ENCODE measurements at regions not wholly inside any gene's neighbourhood (a gene's known extent, or its start where the extent isn't known, plus 50 kb on each side); places are given as distances from the start of the nearest gene placed in this dataset.

GRCh38 chr3:147733217-147733616 lies 324.1 kb downstream of the ZIC1 start:
- H3K4me3 Mint-ChIP-seq: no peak overlapping the region
- H3K9me3 Mint-ChIP-seq: peaks cover 6% of the 10 kb centered on the region
- H3K27me3 Mint-ChIP-seq: no peaks in the 10 kb centered on the region
- no peaks in the 10 kb centered on the region for H3K4me1 Mint-ChIP-seq (ENCODE audit: low read depth)
- H3K36me3 Mint-ChIP-seq (ENCODE audit: low read depth): no peaks in the 10 kb centered on the region
- DNase-seq: no peak
- H3K27ac Mint-ChIP-seq: no peak overlapping the region

GRCh38 chr3:147735616-147736015 lies 326.5 kb downstream of the ZIC1 start:
- no peaks in the 10 kb centered on the region for H3K27me3 Mint-ChIP-seq
- no peaks in the 10 kb centered on the region for H3K4me1 Mint-ChIP-seq (ENCODE audit: low read depth)
- H3K27ac Mint-ChIP-seq: no peak overlapping the region
- no peaks in the 10 kb centered on the region for H3K36me3 Mint-ChIP-seq (ENCODE audit: low read depth)
- H3K4me3 Mint-ChIP-seq: no peak overlapping the region
- DNase-seq: no peak
- H3K9me3 Mint-ChIP-seq: peaks cover 5% of the 10 kb centered on the region

- Mint-ChIP-seq H3K36me3 (ENCODE audit: low read depth) (no peaks in the 10 kb centered on the region), H3K4me3 (no peak overlapping the region), H3K27me3 (no peaks in the 10 kb centered on the region), H3K4me1 (ENCODE audit: low read depth) (no peaks in the 10 kb centered on the region), H3K9me3 (peaks cover 5% of the 10 kb centered on the region), H3K27ac (no peak overlapping the region)
- no peak for DNase-seq
Observed at GRCh38 chr3:147736226-147736625, 327.1 kb downstream of the ZIC1 start.

GRCh38 chr3:147737376-147737775 lies 328.2 kb downstream of the ZIC1 start:
- no peaks in the 10 kb centered on the region for H3K36me3 Mint-ChIP-seq (ENCODE audit: low read depth)
- H3K9me3 Mint-ChIP-seq: peaks cover 7% of the 10 kb centered on the region
- DNase-seq: no peak
- H3K27me3 Mint-ChIP-seq: no peaks in the 10 kb centered on the region
- no peaks in the 10 kb centered on the region for H3K4me1 Mint-ChIP-seq (ENCODE audit: low read depth)
- no peak overlapping the region for H3K4me3 Mint-ChIP-seq
- H3K27ac Mint-ChIP-seq: no peak overlapping the region

DNA sequence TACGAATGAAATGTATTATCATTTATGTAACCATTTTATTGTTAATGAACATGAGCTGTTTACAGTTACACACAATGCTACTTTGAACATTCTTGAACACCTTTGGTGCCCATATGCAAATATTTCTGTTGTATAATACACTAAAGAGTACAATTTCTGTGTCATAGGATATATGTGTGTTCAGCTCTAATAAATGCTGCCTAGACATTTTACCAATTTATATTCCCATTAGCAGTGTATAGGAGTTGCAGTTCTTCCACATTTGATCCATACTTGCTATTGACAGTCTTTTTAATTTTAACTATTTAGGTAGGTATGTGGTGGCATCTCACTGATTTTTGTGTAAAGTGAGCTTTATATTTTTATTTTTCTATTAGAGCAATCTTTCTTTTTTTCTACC lies 331.8 kb downstream of the ZIC1 start:
- no peak for DNase-seq
- H3K4me3 Mint-ChIP-seq: no peak overlapping the region
- H3K9me3 Mint-ChIP-seq: peaks cover 7% of the 10 kb centered on the region
- H3K27ac Mint-ChIP-seq: no peak overlapping the region
- no peaks in the 10 kb centered on the region for H3K4me1 Mint-ChIP-seq (ENCODE audit: low read depth)
- H3K36me3 Mint-ChIP-seq (ENCODE audit: low read depth): no peaks in the 10 kb centered on the region
- H3K27me3 Mint-ChIP-seq: no peaks in the 10 kb centered on the region

DNA sequence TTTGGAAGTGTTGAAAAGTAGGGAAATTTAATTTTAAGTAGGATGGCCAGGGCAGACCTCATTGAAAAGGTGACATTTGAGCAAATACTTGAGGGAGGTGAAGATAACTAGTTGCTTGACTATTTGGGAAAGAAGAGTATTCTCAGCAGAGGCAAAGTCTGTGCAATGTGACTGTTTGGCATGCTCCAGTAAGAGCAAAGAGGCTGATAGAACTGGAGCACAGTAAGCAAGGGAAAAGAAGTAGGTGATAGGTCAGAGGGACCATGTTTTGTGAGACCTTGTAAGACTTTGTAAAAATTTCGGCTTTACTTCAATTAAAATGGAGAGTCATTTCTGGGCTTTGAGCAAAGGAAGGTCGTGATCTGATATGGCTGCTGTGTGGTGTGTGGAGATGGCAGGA lies 335.8 kb downstream of the ZIC1 start:
- H3K27ac Mint-ChIP-seq: no peak overlapping the region
- DNase-seq: no peak
- peaks cover 14% of the 10 kb centered on the region for H3K9me3 Mint-ChIP-seq
- no peaks in the 10 kb centered on the region for H3K4me1 Mint-ChIP-seq (ENCODE audit: low read depth)
- H3K36me3 Mint-ChIP-seq (ENCODE audit: low read depth): no peaks in the 10 kb centered on the region
- no peaks in the 10 kb centered on the region for H3K27me3 Mint-ChIP-seq
- H3K4me3 Mint-ChIP-seq: no peak overlapping the region

DNA sequence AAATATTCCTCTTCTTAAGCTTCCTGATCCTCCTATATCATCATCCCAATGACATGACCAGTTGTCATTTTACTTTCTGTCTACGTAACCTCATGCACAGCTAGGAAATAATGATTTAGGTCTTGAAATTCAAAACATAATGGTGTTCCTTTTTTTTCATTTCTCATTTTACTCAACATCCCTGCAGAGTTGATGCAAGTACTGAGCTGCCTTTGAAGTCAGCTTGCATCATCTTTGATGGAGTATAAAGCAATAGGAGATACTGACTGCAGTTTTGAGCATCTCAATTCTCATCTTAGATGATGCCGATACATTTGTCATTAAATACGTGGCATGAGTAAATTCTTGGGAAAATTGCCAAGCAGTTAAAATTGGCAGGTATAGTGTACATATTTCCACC lies 346.1 kb downstream of the ZIC1 start:
- no peak overlapping the region for H3K4me3 Mint-ChIP-seq
- H3K27ac Mint-ChIP-seq: no peak overlapping the region

DNA sequence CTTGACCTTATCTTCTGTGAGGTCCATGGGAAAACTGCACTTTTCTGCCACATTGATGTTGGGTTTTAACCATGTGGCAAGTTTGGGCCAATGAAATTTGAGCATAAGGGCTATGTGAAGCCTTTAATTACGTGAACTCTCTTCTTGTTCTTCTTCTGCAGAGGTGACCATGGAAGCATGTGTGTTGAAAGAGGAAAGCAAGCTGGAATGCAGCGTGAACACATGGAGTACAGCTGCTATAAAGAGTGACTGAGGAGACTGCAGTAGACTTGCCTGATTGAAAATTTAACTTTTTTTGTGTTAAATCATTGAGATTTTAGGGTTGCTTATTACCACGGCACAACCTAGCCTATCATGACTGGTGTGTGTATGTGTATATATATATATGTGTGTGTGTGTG lies 347.3 kb downstream of the ZIC1 start:
- Mint-ChIP-seq H3K36me3 (ENCODE audit: low read depth) (no peaks in the 10 kb centered on the region), H3K4me3 (no peak overlapping the region), H3K27me3 (no peaks in the 10 kb centered on the region), H3K9me3 (peaks cover 3% of the 10 kb centered on the region), H3K27ac (no peak overlapping the region), H3K4me1 (ENCODE audit: low read depth) (no peaks in the 10 kb centered on the region)
- no peak for DNase-seq

More for the DNA sequence above, 346.1 kb downstream of the ZIC1 start:
- no peak for DNase-seq
- Mint-ChIP-seq H3K9me3 (peaks cover 5% of the 10 kb centered on the region), H3K27me3 (no peaks in the 10 kb centered on the region), H3K4me1 (ENCODE audit: low read depth) (no peaks in the 10 kb centered on the region), H3K36me3 (ENCODE audit: low read depth) (no peaks in the 10 kb centered on the region)

GRCh38 chr3:147757866-147758265 lies 348.7 kb downstream of the ZIC1 start:
- DNase-seq: no peak
- H3K4me1 Mint-ChIP-seq (ENCODE audit: low read depth): no peaks in the 10 kb centered on the region
- H3K9me3 Mint-ChIP-seq: peaks cover 3% of the 10 kb centered on the region
- no peak overlapping the region for H3K4me3 Mint-ChIP-seq
- H3K36me3 Mint-ChIP-seq (ENCODE audit: low read depth): no peaks in the 10 kb centered on the region
- H3K27me3 Mint-ChIP-seq: no peaks in the 10 kb centered on the region
- no peak overlapping the region for H3K27ac Mint-ChIP-seq

DNA sequence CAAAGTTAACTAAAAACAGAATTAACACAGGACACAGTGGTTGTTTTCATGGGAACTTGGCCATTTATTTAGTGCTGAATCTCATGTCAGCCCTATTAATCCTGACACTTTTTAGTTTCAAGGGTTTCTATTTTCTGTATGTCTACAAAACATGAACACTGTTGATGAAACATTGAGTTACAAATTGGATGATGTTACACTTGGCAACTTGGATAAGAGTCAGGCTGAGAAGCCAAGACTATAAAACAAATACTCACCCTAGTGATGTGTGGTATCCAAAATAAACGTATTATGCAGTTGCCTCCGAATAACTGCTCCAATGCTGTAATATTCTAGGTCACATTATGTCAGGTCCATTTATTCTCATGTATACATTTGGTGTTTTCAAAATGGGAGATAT lies 349.6 kb downstream of the ZIC1 start:
- no peak for DNase-seq
- no peaks in the 10 kb centered on the region for H3K4me1 Mint-ChIP-seq (ENCODE audit: low read depth)
- H3K36me3 Mint-ChIP-seq (ENCODE audit: low read depth): no peaks in the 10 kb centered on the region
- no peak overlapping the region for H3K4me3 Mint-ChIP-seq
- peaks cover 3% of the 10 kb centered on the region for H3K9me3 Mint-ChIP-seq
- H3K27me3 Mint-ChIP-seq: no peaks in the 10 kb centered on the region
- no peak overlapping the region for H3K27ac Mint-ChIP-seq

DNA sequence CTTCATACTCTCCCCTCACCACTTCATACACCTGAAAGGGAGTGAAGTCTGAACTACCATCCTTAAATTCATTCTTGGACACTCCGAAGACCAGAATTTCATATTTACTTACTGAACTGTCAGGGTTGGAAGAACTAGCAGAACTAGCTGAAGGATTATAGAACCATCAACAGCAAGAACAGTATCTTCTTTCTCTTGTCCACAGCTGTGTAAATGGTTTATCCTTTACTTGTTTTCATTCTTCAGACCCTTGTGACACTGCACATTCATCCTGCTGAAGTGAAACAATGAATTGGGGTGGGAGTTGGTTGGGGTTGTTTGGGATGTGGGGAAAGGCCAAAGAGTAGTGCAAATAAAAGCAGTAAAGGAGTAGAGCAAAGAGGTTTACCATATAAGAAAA lies 350.9 kb downstream of the ZIC1 start:
- Mint-ChIP-seq H3K4me3 (no peak overlapping the region), H3K27me3 (no peaks in the 10 kb centered on the region), H3K4me1 (ENCODE audit: low read depth) (no peaks in the 10 kb centered on the region), H3K9me3 (peaks cover 5% of the 10 kb centered on the region), H3K27ac (no peak overlapping the region), H3K36me3 (ENCODE audit: low read depth) (no peaks in the 10 kb centered on the region)
- no peak for DNase-seq

GRCh38 chr3:147760941-147761340 lies 351.8 kb downstream of the ZIC1 start:
- H3K4me1 Mint-ChIP-seq (ENCODE audit: low read depth): no peaks in the 10 kb centered on the region
- H3K27me3 Mint-ChIP-seq: no peaks in the 10 kb centered on the region
- no peak for DNase-seq
- H3K4me3 Mint-ChIP-seq: no peak overlapping the region
- H3K9me3 Mint-ChIP-seq: peaks cover 5% of the 10 kb centered on the region
- H3K36me3 Mint-ChIP-seq (ENCODE audit: low read depth): no peaks in the 10 kb centered on the region
- H3K27ac Mint-ChIP-seq: no peak overlapping the region

GRCh38 chr3:147773116-147773630 lies 364.0 kb downstream of the ZIC1 start:
- H3K9me3 Mint-ChIP-seq: peaks cover 4% of the 10 kb centered on the region
- H3K4me1 Mint-ChIP-seq (ENCODE audit: low read depth): no peaks in the 10 kb centered on the region
- H3K4me3 Mint-ChIP-seq: no peak overlapping the region
- no peak for DNase-seq
- no peaks in the 10 kb centered on the region for H3K36me3 Mint-ChIP-seq (ENCODE audit: low read depth)
- H3K27ac Mint-ChIP-seq: no peak overlapping the region
- H3K27me3 Mint-ChIP-seq: no peaks in the 10 kb centered on the region

- DNase-seq: no peak
- no peak overlapping the region for H3K27ac Mint-ChIP-seq
- no peaks in the 10 kb centered on the region for H3K27me3 Mint-ChIP-seq
- no peak overlapping the region for H3K4me3 Mint-ChIP-seq
- H3K9me3 Mint-ChIP-seq: peaks cover 3% of the 10 kb centered on the region
- no peaks in the 10 kb centered on the region for H3K36me3 Mint-ChIP-seq (ENCODE audit: low read depth)
- H3K4me1 Mint-ChIP-seq (ENCODE audit: low read depth): no peaks in the 10 kb centered on the region
Observed at GRCh38 chr3:147775411-147775810, 366.2 kb downstream of the ZIC1 start.

- H3K4me3 Mint-ChIP-seq: no peak overlapping the region
- no peak for DNase-seq
- H3K4me1 Mint-ChIP-seq (ENCODE audit: low read depth): no peaks in the 10 kb centered on the region
- H3K9me3 Mint-ChIP-seq: no peaks in the 10 kb centered on the region
- H3K36me3 Mint-ChIP-seq (ENCODE audit: low read depth): no peaks in the 10 kb centered on the region
- no peak overlapping the region for H3K27ac Mint-ChIP-seq
- H3K27me3 Mint-ChIP-seq: no peaks in the 10 kb centered on the region
Observed at GRCh38 chr3:147775816-147776530, 366.8 kb downstream of the ZIC1 start.

- no peaks in the 10 kb centered on the region for H3K36me3 Mint-ChIP-seq (ENCODE audit: low read depth)
- H3K27ac Mint-ChIP-seq: no peak overlapping the region
- no peaks in the 10 kb centered on the region for H3K27me3 Mint-ChIP-seq
- no peak for DNase-seq
- no peaks in the 10 kb centered on the region for H3K4me1 Mint-ChIP-seq (ENCODE audit: low read depth)
- H3K4me3 Mint-ChIP-seq: no peak overlapping the region
- peaks cover 2% of the 10 kb centered on the region for H3K9me3 Mint-ChIP-seq
Observed at GRCh38 chr3:147793841-147794240, 384.7 kb downstream of the ZIC1 start.

Measured in activated T-cell treated with anti-CD3 and anti-CD28 coated beads, Interleukin-2, amount 50 U/mL, for 24 hours (primary cell).